ENCODE measurements at regions not wholly inside any gene's neighbourhood (a gene's known extent, or its start where the extent isn't known, plus 50 kb on each side); places are given as distances from the start of the nearest gene placed in this dataset.

DNA sequence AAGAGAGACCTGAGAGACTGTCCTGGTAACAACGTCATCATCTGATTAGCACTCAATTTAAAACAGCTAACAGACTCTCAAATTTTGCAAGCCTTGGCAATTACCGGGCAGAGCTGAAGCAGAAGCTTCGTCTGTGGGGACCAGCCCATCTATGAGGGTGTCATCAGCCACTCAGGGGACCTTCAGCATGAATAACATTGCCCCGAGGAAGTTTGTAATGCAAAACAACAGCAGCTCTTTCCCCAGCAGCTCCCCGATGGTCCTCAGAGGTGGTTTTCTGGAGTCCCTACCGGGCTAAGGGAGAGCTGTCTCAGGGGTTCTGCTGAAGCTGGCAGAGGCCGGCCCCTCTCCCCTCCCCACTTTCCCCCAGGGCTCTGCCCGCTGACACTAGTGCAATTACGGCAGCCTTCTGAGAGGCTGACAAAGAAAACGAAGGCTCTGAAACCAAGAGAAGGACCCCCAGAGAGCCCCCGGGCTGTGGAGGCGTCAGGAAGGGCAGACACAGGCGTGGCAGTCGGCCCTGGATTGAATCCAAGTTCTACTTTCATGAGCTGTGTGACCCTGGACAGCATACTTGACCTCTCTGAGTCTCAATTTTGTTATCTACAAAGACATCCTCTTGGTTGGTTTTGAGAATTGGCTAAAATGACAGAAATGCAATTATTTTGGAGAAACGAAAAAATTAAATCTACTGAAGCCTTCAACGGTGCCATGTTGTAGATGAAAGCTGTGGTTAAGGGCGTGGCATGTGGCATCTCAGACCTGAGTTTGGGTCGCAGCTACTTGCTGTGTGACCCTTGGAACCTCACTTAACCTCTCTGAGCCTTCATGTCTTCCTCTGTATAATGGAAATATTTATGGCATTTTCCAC lies 102.1 kb upstream of the TLE3 start:
- H3K4me1 ChIP-seq: peaks cover 7 to 11% (median 9%) of the 10 kb centered on the region in 4 donors
- in situ Hi-C loops (cut with MboI; ENCODE audit: low pct_ligation_motif_present in 1 of 4, low pct_unique_long_range_greater_than_20kb in 1 of 4, low sequenced_read_pairs in 3 of 4) (no loop called here), intact Hi-C loops (cut with DNase I; ENCODE audit: low total_unique reads) (no loop called here)
- H3K27me3 ChIP-seq: no peaks in the 10 kb centered on the region
- H3K27ac ChIP-seq: no peak overlapping the region
- H3K36me3 ChIP-seq: no peaks in the 10 kb centered on the region
- TF ChIP-seq EP300 (IDR thresholded peaks at IDR 0.05; ENCODE audit: low read depth) (no peak), POLR2A (IDR thresholded peaks at IDR 0.05) (no peak), POLR2AphosphoS5 (IDR thresholded peaks at IDR 0.05) (no peak)
- TF ChIP-seq, protein P1, sequence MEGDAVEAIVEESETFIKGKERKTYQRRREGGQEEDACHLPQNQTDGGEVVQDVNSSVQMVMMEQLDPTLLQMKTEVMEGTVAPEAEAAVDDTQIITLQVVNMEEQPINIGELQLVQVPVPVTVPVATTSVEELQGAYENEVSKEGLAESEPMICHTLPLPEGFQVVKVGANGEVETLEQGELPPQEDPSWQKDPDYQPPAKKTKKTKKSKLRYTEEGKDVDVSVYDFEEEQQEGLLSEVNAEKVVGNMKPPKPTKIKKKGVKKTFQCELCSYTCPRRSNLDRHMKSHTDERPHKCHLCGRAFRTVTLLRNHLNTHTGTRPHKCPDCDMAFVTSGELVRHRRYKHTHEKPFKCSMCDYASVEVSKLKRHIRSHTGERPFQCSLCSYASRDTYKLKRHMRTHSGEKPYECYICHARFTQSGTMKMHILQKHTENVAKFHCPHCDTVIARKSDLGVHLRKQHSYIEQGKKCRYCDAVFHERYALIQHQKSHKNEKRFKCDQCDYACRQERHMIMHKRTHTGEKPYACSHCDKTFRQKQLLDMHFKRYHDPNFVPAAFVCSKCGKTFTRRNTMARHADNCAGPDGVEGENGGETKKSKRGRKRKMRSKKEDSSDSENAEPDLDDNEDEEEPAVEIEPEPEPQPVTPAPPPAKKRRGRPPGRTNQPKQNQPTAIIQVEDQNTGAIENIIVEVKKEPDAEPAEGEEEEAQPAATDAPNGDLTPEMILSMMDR (IDR thresholded peaks at IDR 0.05): no peak
- H3K4me3 ChIP-seq: no peak overlapping the region
- DNase-seq: no peak
- WGBS, 2 donors (ENCODE audit: low coverage in 1 of 2): 47 to 64% methylated on average over 8 to 18 of the region's 18 CpGs
- H3K9me3 ChIP-seq: no peaks in the 10 kb centered on the region

DNA sequence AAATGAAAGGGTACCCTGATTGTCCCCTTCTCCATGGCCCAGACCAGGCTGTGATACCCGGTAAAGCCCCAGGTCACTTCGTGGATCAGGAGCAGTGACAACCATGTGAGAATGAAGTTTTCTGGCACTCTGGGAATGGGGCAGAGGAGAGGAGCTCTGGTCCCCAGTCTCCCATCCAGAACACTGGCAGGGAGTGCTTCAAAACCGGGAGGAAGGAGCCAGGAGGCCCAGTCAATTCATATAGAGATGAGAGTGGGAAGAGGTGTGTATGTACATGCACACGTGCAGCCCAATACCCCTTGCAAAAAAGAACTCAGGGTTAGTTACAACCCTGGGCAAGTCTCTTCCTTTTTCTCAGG lies 101.4 kb upstream of the TLE3 start:
- intact Hi-C loops (cut with DNase I; ENCODE audit: low total_unique reads) (no loop called here), in situ Hi-C loops (cut with MboI; ENCODE audit: low pct_ligation_motif_present in 1 of 4, low pct_unique_long_range_greater_than_20kb in 1 of 4, low sequenced_read_pairs in 3 of 4) (no loop called here)
- no peaks in the 10 kb centered on the region for H3K36me3 ChIP-seq
- 71 to 72% methylated on average over 2 to 4 of the region's 4 CpGs for WGBS, 2 donors (ENCODE audit: low coverage in 1 of 2)
- H3K27ac ChIP-seq: no peak overlapping the region
- H3K27me3 ChIP-seq: no peaks in the 10 kb centered on the region
- no peak overlapping the region for H3K4me3 ChIP-seq
- DNase-seq: no peak
- H3K4me1 ChIP-seq: peaks cover 7 to 11% (median 9%) of the 10 kb centered on the region in 4 donors
- H3K9me3 ChIP-seq: no peaks in the 10 kb centered on the region
- TF ChIP-seq POLR2AphosphoS5 (IDR thresholded peaks at IDR 0.05) (no peak), EP300 (IDR thresholded peaks at IDR 0.05; ENCODE audit: low read depth) (no peak), POLR2A (IDR thresholded peaks at IDR 0.05) (no peak)
- TF ChIP-seq, protein P1 (IDR thresholded peaks at IDR 0.05): no peak

DNA sequence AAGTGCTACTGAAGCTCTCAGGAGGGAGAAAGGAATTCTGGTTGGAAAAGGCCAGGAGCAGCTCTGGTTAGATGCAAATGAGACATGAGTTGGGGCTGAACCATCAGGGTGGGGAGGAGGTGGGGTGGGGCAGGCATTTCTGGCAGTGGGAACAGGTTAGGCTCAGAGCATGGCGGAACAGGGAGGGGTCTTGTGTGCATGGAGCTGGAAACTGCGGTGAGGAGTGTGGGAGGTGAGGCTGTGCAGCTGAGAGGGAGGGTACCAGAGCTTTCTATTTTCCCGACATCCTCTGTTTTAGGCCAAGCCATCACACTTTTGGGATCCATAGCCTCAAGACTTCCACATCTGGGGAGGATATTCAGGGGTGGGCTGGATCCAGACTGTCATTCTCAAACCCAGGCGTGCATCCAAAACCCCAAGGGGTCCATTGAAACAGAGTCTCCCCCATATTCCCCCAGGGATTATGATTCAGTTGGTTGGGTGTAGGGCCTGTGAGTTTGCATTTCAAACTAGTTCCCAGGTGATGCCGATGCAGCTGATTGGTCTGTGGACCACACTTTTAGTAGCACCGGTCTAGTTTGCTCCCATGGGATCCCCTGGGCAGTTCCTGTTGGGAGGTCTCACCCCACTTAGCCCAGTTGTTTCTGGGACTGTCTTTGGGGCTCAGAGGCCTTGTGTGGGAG lies 100.9 kb upstream of the TLE3 start:
- H3K27ac ChIP-seq: no peak overlapping the region
- in situ Hi-C loops (cut with MboI; ENCODE audit: low pct_ligation_motif_present in 1 of 4, low pct_unique_long_range_greater_than_20kb in 1 of 4, low sequenced_read_pairs in 3 of 4) (no loop called here), intact Hi-C loops (cut with DNase I; ENCODE audit: low total_unique reads) (no loop called here)
- H3K4me3 ChIP-seq: no peak overlapping the region
- WGBS, 2 donors (ENCODE audit: low coverage in 1 of 2): 92 to 96% methylated on average over 3 to 6 of the region's 6 CpGs
- no peaks in the 10 kb centered on the region for H3K9me3 ChIP-seq
- H3K4me1 ChIP-seq: peaks cover 7 to 11% (median 9%) of the 10 kb centered on the region in 4 donors
- H3K36me3 ChIP-seq: no peaks in the 10 kb centered on the region
- H3K27me3 ChIP-seq: no peaks in the 10 kb centered on the region
- TF ChIP-seq, protein P1 (IDR thresholded peaks at IDR 0.05): no peak
- TF ChIP-seq POLR2A (IDR thresholded peaks at IDR 0.05): no peak
- no peak for DNase-seq

DNA sequence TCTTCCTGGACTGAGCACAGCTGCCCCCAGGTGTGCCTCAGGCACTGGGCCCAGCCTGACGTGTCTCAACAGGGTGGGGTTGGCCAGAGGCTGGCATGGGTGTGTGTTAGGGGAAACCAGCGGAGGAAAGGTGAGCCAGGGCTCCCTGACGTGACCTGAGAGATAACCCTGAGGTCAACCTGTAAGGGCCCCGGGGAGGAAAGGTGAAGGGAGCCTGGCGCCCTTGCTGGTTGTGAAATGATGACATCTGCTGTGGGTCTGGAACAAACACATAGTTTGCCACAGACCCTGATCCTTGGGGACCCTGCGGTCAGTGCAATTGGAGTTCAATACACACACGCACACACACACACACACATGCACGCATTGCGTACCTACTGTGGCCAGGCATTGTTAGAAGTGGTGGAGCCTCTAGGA lies 100.2 kb upstream of the TLE3 start:
- Histone ChIP-seq H3K4me3 (no peak overlapping the region), H3K27ac (no peak overlapping the region), H3K4me1 (peaks cover 7 to 11% (median 9%) of the 10 kb centered on the region in 4 donors), H3K27me3 (no peaks in the 10 kb centered on the region), H3K9me3 (no peaks in the 10 kb centered on the region), H3K36me3 (no peaks in the 10 kb centered on the region)
- 83% methylated on average over 9 of the region's 9 CpGs; no CpG with 5 or more reads in 1 of the 2 donors for WGBS, 2 donors (ENCODE audit: low coverage in 1 of 2)
- TF ChIP-seq, protein P1 (IDR thresholded peaks at IDR 0.05): no peak
- TF ChIP-seq POLR2A (IDR thresholded peaks at IDR 0.05): no peak
- no peak for TF ChIP-seq POLR2AphosphoS5 (IDR thresholded peaks at IDR 0.05)
- TF ChIP-seq EP300 (IDR thresholded peaks at IDR 0.05; ENCODE audit: low read depth): no peak
- in situ Hi-C loops (cut with MboI; ENCODE audit: low pct_ligation_motif_present in 1 of 4, low pct_unique_long_range_greater_than_20kb in 1 of 4, low sequenced_read_pairs in 3 of 4) (no loop called here), intact Hi-C loops (cut with DNase I; ENCODE audit: low total_unique reads) (no loop called here)
- DNase-seq: no peak

Measured in transverse colon (tissue), 4 donors.